Stomach (tissue), 4 donors: ENCODE measurements at regions not wholly inside any gene's neighbourhood (a gene's known extent, or its start where the extent isn't known, plus 50 kb on each side); places are given as distances from the start of the nearest gene placed in this dataset.

Experiments
- CTCF ChIP-seq, 7 experiments: fragments of 450-650 bp in 4 of 7; fragments of 200-600 bp in 3 of 7; sonication (generic) in 3 of 7; IDR thresholded peaks; one replicate each; pipeline ENCODE4 v1.5.1; 2016 to 2019; ENCODE audit warnings: antibody characterized with exemption in 7 of 7, control low read depth in 2 of 7, mild to moderate bottlenecking in 1 of 7
- POLR2A ChIP-seq, 4 donors: fragments of 450-650 bp; IDR thresholded peaks; one replicate each; pipeline ENCODE4 v1.6.1; 2016; ENCODE audit warnings: antibody characterized with exemption in 4 of 4, control low read depth in 2 of 4, mild to moderate bottlenecking in 1 of 4, moderate library complexity in 1 of 4

- TF ChIP-seq CTCF (IDR thresholded peaks at IDR 0.05) = no peak
- no peak for TF ChIP-seq POLR2A (IDR thresholded peaks at IDR 0.05)
Observed at GRCh38 chr14:29108908-29109307, 342.3 kb downstream of the FOXG1 start.
